CD8-positive, alpha-beta memory T cell (primary cell): ENCODE measurements at regions not wholly inside any gene's neighbourhood (a gene's known extent, or its start where the extent isn't known, plus 50 kb on each side); places are given as distances from the start of the nearest gene placed in this dataset.
A peak's percentile ranks its signal among the peaks of the same experiment; 100 is the strongest.

Experiments used
- CTCF ChIA-PET: fragments of 350-600 bp; sonication (Branson Sonifier 250); formaldehyde crosslinking; loops from one replicate; lab custom pipeline; 2021; ENCODE audit warnings: antibody characterized with exemption; lab: Charles Lee
- POLR2A ChIA-PET: fragments of 350-600 bp; sonication (Branson Sonifier 250); formaldehyde crosslinking; loops from one replicate; lab custom pipeline; 2021; ENCODE audit warnings: antibody characterized with exemption; lab: Charles Lee
- DNase-seq, 5 donors: peaks; one replicate each; pipeline versions ENCODE4 v3.0.0 to v3.0.0-alpha.2; 2020 to 2022; ENCODE audit warnings: mixed read lengths in 1 of 5
- H3K27ac ChIP-seq: one replicate; pipeline ENCODE4 v1.7.0; 2013; ENCODE audit warnings: low read depth, mild to moderate bottlenecking, low read length, moderate library complexity
- H3K27me3 ChIP-seq: 2 replicates; pipeline ENCODE4 v1.7.0; 2013; ENCODE audit warnings: low read length, mild to moderate bottlenecking; ENCODE audit not compliant: insufficient read depth, poor library complexity, severe bottlenecking
- H3K36me3 ChIP-seq: 2 replicates; pipeline ENCODE4 v1.7.0; 2013; ENCODE audit warnings: mild to moderate bottlenecking, low read length, moderate library complexity; ENCODE audit not compliant: insufficient read depth
- H3K4me1 ChIP-seq: 2 replicates; pipeline ENCODE4 v1.7.0; 2013; ENCODE audit warnings: mild to moderate bottlenecking, low read length, moderate library complexity; ENCODE audit not compliant: insufficient read depth
- H3K4me3 ChIP-seq: 2 replicates; pipeline ENCODE4 v1.7.0; 2013; ENCODE audit warnings: mild to moderate bottlenecking, low read length
- H3K9me3 ChIP-seq: 2 replicates; pipeline ENCODE4 v1.7.0; 2013; ENCODE audit warnings: mild to moderate bottlenecking, low read length
- H3K27ac Mint-ChIP-seq, 8 donors: one replicate each; pipeline ENCODE4 v1.8.0; 2020 to 2021; ENCODE audit warnings: mixed read lengths in 8 of 8, mild to moderate bottlenecking in 6 of 8, inconsistent platforms in 3 of 8, moderate library complexity in 3 of 8
- H3K27me3 Mint-ChIP-seq, 2 donors: one replicate each; pipeline ENCODE4 v1.8.0; 2020 to 2021; ENCODE audit warnings: mixed read lengths in 2 of 2, mild to moderate bottlenecking in 1 of 2, moderate library complexity in 1 of 2
- H3K36me3 Mint-ChIP-seq, 3 donors: one replicate each; pipeline ENCODE4 v1.8.0; 2020 to 2021; ENCODE audit warnings: mixed read lengths in 3 of 3, inconsistent platforms in 1 of 3, mild to moderate bottlenecking in 1 of 3
- H3K4me1 Mint-ChIP-seq, 3 donors: one replicate each; pipeline ENCODE4 v1.8.0; 2020 to 2021; ENCODE audit warnings: mixed read lengths in 3 of 3, inconsistent platforms in 1 of 3, mild to moderate bottlenecking in 1 of 3
- H3K4me3 Mint-ChIP-seq, 7 donors: one replicate each; pipeline ENCODE4 v1.8.0; 2020 to 2021; ENCODE audit warnings: mixed read lengths in 7 of 7, mild to moderate bottlenecking in 6 of 7, moderate library complexity in 4 of 7, inconsistent platforms in 2 of 7
- H3K9me3 Mint-ChIP-seq, 5 donors: one replicate each; pipeline ENCODE4 v1.8.0; 2020 to 2022; ENCODE audit warnings: mixed read lengths in 5 of 5, mild to moderate bottlenecking in 3 of 5, moderate library complexity in 2 of 5, inconsistent platforms in 1 of 5

DNA sequence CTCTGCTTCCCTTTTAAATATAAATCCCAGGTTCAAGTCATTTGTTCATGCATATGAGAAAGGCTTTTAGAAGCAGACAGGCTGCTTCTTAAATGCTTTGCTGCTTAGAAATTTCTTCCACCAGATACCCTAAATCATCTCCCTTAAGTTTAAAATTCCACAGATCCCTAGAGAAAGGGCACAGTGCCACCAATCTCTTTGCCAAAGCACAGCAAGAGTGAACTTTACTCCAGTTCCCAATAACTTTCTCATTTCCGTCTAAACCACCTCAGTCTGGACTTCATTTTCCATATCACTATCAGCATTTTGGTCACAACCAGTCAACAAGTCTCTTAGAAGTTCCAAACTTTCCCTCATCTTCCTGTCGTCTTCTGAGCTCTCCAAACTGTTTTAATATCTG lies 679.8 kb upstream of the FTMT start:
- no peak for DNase-seq
- no peak overlapping the region for H3K4me3 Mint-ChIP-seq
- H3K36me3 ChIP-seq, result no peaks in the 10 kb centered on the region
- H3K27ac ChIP-seq, result no peak overlapping the region
- CTCF ChIA-PET, result no interaction called here
- no peak overlapping the region for H3K27ac Mint-ChIP-seq
- POLR2A ChIA-PET, result no interaction called here
- H3K27me3 Mint-ChIP-seq, result no peaks in the 10 kb centered on the region
- no peaks in the 10 kb centered on the region for H3K36me3 Mint-ChIP-seq
- H3K4me1 Mint-ChIP-seq, result no peaks in the 10 kb centered on the region
- no peaks in the 10 kb centered on the region for H3K4me1 ChIP-seq
- H3K9me3 ChIP-seq, result no peaks in the 10 kb centered on the region
- H3K4me3 ChIP-seq, result no peak overlapping the region
- peaks cover 0 to 15% (median 6%) of the 10 kb centered on the region in 5 donors for H3K9me3 Mint-ChIP-seq
- H3K27me3 ChIP-seq, result no peaks in the 10 kb centered on the region

DNA sequence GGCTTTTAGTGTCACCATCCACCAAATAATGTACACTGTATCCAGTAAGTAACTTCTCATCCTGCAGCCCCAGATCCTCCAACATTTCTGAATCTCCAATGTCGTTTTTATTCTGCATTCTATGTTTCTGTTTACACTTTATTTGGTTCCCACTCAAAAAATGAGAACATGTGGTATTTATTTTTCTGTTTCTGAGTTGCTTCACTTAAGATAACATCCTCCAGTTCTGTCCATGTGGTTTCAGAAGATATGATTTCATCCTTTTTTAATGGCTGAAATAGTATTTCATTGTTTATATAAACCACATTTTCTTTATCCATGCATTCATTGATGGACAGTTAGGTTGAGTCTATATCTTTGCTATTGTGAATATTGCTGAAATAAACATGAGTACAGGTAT lies 677.3 kb upstream of the FTMT start:
- Histone ChIP-seq H3K9me3 (no peaks in the 10 kb centered on the region), H3K4me1 (no peaks in the 10 kb centered on the region), H3K36me3 (no peaks in the 10 kb centered on the region), H3K27me3 (no peaks in the 10 kb centered on the region), H3K4me3 (no peak overlapping the region), H3K27ac (no peak overlapping the region)
- no peak overlapping the region for H3K27ac Mint-ChIP-seq
- no peak overlapping the region for H3K4me3 Mint-ChIP-seq
- no peaks in the 10 kb centered on the region for H3K27me3 Mint-ChIP-seq
- no peak for DNase-seq
- H3K4me1 Mint-ChIP-seq, result no peaks in the 10 kb centered on the region
- no peaks in the 10 kb centered on the region for H3K36me3 Mint-ChIP-seq
- POLR2A ChIA-PET, result no interaction called here
- CTCF ChIA-PET, result no interaction called here
- H3K9me3 Mint-ChIP-seq, result peaks cover 4 to 24% (median 6%) of the 10 kb centered on the region in 5 donors

DNA sequence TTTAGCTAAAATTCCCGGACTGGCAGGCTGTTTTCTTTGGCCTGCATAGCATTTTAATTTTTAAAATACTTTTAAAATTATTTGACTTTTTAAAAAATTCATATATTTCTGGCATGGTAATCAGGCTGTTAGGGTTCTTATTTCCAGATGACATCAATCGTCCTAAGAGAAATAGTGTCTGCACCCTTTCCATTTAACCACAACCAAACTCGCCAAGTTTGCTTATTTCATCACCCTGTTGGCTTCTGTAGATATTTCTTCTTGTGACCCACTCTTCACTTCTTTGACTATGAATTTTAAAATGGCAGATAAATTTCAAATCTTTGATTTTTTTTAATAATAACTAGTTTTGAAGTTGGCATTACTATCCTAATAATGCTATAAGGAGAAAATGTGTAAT lies 675.7 kb upstream of the FTMT start:
- Mint-ChIP-seq H3K9me3 (peaks cover 4 to 24% (median 5%) of the 10 kb centered on the region in 5 donors), H3K4me3 (no peak overlapping the region), H3K27ac (no peak overlapping the region), H3K4me1 (no peaks in the 10 kb centered on the region), H3K27me3 (no peaks in the 10 kb centered on the region), H3K36me3 (no peaks in the 10 kb centered on the region)
- no peak overlapping the region for H3K4me3 ChIP-seq
- no peak for DNase-seq
- H3K36me3 ChIP-seq, result no peaks in the 10 kb centered on the region
- no peaks in the 10 kb centered on the region for H3K4me1 ChIP-seq
- no peaks in the 10 kb centered on the region for H3K27me3 ChIP-seq
- H3K27ac ChIP-seq, result no peak overlapping the region
- POLR2A ChIA-PET, result no interaction called here
- CTCF ChIA-PET, result no interaction called here
- H3K9me3 ChIP-seq, result no peaks in the 10 kb centered on the region

DNA sequence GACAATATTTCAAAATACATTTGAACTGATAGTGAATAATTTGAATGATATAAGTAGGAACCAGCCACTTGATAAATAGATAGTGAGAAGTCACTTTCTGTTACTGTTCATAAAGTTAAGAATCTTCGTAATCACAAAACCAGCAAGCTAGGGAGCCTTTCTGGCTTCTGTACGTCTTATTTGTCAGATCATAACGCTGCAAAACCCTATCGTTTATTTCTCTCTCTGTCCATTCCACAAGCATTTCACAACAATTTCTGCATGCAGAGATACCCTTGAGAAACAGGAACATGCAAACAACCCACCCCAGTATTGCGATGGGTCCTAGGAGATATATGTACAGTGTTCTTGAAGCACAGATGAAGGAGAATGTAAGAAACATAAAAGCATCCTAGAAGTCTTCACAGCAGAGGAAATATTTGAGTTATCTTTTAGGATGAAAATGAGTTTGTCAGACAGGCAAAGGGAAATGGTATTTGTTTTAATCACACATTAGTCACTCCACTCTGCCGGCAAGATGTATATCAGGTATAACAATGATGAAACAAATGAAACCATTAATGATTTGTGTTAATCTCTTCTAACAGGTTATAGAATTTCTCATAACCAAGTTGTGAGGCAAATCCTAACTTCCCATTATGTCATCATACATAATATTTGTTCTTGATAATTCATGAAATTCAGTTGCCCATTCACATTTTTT lies 668.7 kb upstream of the FTMT start:
- no peak overlapping the region for H3K27ac Mint-ChIP-seq
- CTCF ChIA-PET, result no interaction called here
- H3K4me3 ChIP-seq, result no peak overlapping the region
- H3K36me3 Mint-ChIP-seq, result no peaks in the 10 kb centered on the region
- peaks cover 0 to 23% (median 2%) of the 10 kb centered on the region in 5 donors for H3K9me3 Mint-ChIP-seq
- no peaks in the 10 kb centered on the region for H3K4me1 Mint-ChIP-seq
- POLR2A ChIA-PET, result no interaction called here
- H3K36me3 ChIP-seq, result no peaks in the 10 kb centered on the region
- H3K4me3 Mint-ChIP-seq, result no peak overlapping the region
- H3K9me3 ChIP-seq, result no peaks in the 10 kb centered on the region
- H3K27ac ChIP-seq, result no peak overlapping the region
- DNase-seq, result no peak
- H3K27me3 Mint-ChIP-seq, result no peaks in the 10 kb centered on the region
- no peaks in the 10 kb centered on the region for H3K4me1 ChIP-seq
- no peaks in the 10 kb centered on the region for H3K27me3 ChIP-seq

- POLR2A ChIA-PET, result no interaction called here
Measured at GRCh38 chr5:121188849-121189248, 662.8 kb upstream of the FTMT start.

DNA sequence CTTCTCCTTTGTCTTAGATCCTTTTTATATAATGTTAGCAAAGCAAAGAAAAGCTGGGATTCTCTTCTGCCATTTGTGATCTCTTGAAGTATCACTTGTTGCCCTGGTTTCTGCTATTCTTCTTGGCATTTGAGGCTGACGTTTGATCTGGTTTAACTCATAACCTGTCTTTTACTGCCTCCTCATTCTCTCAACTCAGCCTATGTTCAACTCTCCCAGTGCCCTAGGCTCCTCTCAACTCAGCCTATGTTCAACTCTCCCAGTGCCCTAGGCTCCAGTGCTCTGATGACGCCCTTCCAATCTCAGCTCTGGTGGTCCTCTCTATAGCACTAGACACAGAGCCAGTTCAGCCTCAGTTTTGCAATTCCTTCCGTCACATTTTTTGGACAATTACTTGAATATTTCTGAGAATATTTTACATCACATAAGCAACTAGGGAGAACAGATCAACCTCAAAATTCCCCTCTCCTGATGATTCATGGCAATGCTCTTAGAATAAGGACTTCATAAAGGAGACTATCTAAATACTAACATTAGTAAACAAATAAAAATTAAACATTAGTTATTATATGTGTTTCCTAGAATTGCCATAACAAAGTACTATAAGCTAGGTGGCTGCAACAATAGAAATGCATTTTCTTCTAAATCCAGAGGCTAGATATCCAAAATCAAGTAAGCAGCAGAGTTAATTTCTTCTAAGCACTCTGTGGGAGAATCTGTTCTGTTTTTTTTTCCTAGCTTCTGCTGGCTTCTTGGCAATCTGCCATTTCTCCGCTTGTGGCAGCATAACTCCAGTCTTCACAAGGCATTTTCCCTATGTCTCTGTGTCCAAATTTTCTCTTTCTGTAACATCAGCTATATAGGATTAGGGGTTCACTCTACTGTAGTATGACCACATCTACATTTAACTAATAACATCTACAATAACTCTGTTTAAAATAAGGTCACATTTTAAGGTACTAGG lies 662.1 kb upstream of the FTMT start:
- H3K4me1 Mint-ChIP-seq, result no peaks in the 10 kb centered on the region
- H3K36me3 Mint-ChIP-seq, result no peaks in the 10 kb centered on the region
- Histone ChIP-seq H3K4me3 (no peak overlapping the region), H3K27ac (no peak overlapping the region), H3K27me3 (no peaks in the 10 kb centered on the region), H3K4me1 (no peaks in the 10 kb centered on the region), H3K36me3 (no peaks in the 10 kb centered on the region), H3K9me3 (no peaks in the 10 kb centered on the region)
- no peak overlapping the region for H3K4me3 Mint-ChIP-seq
- no peak for DNase-seq
- POLR2A ChIA-PET, result no interaction called here
- CTCF ChIA-PET, result no interaction called here
- H3K27me3 Mint-ChIP-seq, result no peaks in the 10 kb centered on the region
- H3K9me3 Mint-ChIP-seq, result peaks cover 2 to 13% (median 11%) of the 10 kb centered on the region in 5 donors
- peak overlapping the region in 1 of 8 donors; percentile 78 for H3K27ac Mint-ChIP-seq

More at GRCh38 chr5:121188849-121189248, 662.8 kb upstream of the FTMT start:
- Mint-ChIP-seq H3K27me3 (no peaks in the 10 kb centered on the region), H3K9me3 (peaks cover 2 to 16% (median 11%) of the 10 kb centered on the region in 5 donors), H3K4me3 (no peak overlapping the region), H3K27ac (no peak overlapping the region), H3K4me1 (no peaks in the 10 kb centered on the region), H3K36me3 (no peaks in the 10 kb centered on the region)
- Histone ChIP-seq H3K4me1 (no peaks in the 10 kb centered on the region), H3K27ac (no peak overlapping the region), H3K4me3 (no peak overlapping the region), H3K27me3 (no peaks in the 10 kb centered on the region), H3K9me3 (no peaks in the 10 kb centered on the region), H3K36me3 (no peaks in the 10 kb centered on the region)
- no peak for DNase-seq
- CTCF ChIA-PET, result interaction anchor here (1.0 kb wide), 1 partner anchor 10 kb away, joined by 3 read pairs; no protein-coding TSS in a partner anchor

DNA sequence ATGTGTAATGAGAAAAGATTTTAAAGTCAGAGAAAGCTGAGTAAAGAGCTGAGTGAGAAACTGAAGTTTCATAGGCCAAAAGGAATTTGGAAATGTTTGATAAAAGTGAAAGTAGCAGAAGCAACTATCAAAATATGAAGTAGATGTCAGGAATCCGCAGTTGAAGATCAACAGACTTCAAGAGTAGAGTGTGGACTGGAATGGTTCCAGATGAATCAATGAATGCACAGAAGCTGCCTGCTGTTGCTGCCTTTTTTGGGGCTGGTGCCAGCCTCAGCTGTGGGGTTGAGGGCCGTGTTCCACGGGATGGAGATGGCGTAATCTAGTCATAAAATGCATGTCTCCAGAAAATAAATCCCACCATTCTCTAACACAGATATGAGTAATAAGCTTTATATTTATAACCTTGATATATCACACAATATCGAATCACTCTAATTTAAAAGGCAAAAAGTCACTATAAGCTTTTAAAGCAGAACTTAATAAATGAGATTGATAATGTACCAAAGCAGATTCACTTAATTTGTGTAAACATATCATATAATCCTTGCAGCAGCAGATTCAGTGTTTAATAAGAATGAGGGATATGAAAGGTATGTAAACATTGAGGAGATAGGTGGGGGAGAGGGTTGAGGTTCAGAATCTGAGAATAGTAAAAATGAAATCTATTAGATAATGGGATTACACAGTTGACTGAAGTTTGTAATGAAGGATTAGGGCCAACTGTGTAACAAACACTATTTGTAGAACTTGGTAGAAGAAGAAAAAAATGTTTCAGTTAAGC lies 652.3 kb upstream of the FTMT start:
- no peak for DNase-seq
- POLR2A ChIA-PET, result no interaction called here
- CTCF ChIA-PET, result interaction anchor here (0.7 kb wide), 1 partner anchor 11 kb away, joined by 3 read pairs; no protein-coding TSS in a partner anchor

More for the DNA sequence above, 652.3 kb upstream of the FTMT start:
- Mint-ChIP-seq H3K36me3 (no peaks in the 10 kb centered on the region), H3K27me3 (no peaks in the 10 kb centered on the region), H3K4me3 (no peak overlapping the region), H3K27ac (no peak overlapping the region), H3K4me1 (no peaks in the 10 kb centered on the region), H3K9me3 (peaks cover 0 to 10% (median 5%) of the 10 kb centered on the region in 5 donors)
- no peaks in the 10 kb centered on the region for H3K36me3 ChIP-seq
- no peaks in the 10 kb centered on the region for H3K27me3 ChIP-seq
- H3K27ac ChIP-seq, result no peak overlapping the region
- no peak overlapping the region for H3K4me3 ChIP-seq
- H3K4me1 ChIP-seq, result no peaks in the 10 kb centered on the region
- no peaks in the 10 kb centered on the region for H3K9me3 ChIP-seq
